T-helper 1 cell (primary cell): ENCODE measurements at regions not wholly inside any gene's neighbourhood (a gene's known extent, or its start where the extent isn't known, plus 50 kb on each side); places are given as distances from the start of the nearest gene placed in this dataset.

ENCODE experiments used
- DNase-seq, 5 donors: peaks; one replicate each; pipeline ENCODE4 v3.0.0-alpha.2; 2012 to 2020

- no peak for DNase-seq
Observed at GRCh38 chr2:129129087-129129486, 810.4 kb upstream of the HS6ST1 start.

- no peak for DNase-seq
Observed at GRCh38 chr2:129133692-129134641, 815.3 kb upstream of the HS6ST1 start.

GRCh38 chr2:129135017-129135416, 816.3 kb upstream of the HS6ST1 start:
- no peak for DNase-seq

- DNase-seq: no peak
Observed at GRCh38 chr2:129139380-129139779, 820.7 kb upstream of the HS6ST1 start.

- no peak for DNase-seq
Observed at GRCh38 chr2:129142465-129142864, 823.8 kb upstream of the HS6ST1 start.

- no peak for DNase-seq
Observed at GRCh38 chr2:129144082-129144791, 825.6 kb upstream of the HS6ST1 start.

- no peak for DNase-seq
Observed at GRCh38 chr2:129152514-129152913, 827.0 kb upstream of the RAB6C start.

GRCh38 chr2:129160879-129161278, 818.6 kb upstream of the RAB6C start:
- DNase-seq: no peak

GRCh38 chr2:129164220-129164949, 815.1 kb upstream of the RAB6C start:
- no peak for DNase-seq

- no peak for DNase-seq
Observed at GRCh38 chr2:129165006-129165405, 814.5 kb upstream of the RAB6C start.

- no peak for DNase-seq
Observed at GRCh38 chr2:129167456-129167855, 812.0 kb upstream of the RAB6C start.

- DNase-seq: no peak
Observed at GRCh38 chr2:129170570-129170969, 808.9 kb upstream of the RAB6C start.

GRCh38 chr2:129174143-129174542, 805.3 kb upstream of the RAB6C start:
- no peak for DNase-seq

- DNase-seq: no peak
Observed at GRCh38 chr2:129175051-129175450, 804.4 kb upstream of the RAB6C start.

GRCh38 chr2:129176375-129176774, 803.1 kb upstream of the RAB6C start:
- DNase-seq: no peak

GRCh38 chr2:129178356-129178755, 801.1 kb upstream of the RAB6C start:
- no peak for DNase-seq

GRCh38 chr2:129179199-129179598, 800.3 kb upstream of the RAB6C start:
- no peak for DNase-seq

- no peak for DNase-seq
Observed at GRCh38 chr2:129180124-129180716, 799.2 kb upstream of the RAB6C start.

GRCh38 chr2:129181433-129181832, 798.0 kb upstream of the RAB6C start:
- no peak for DNase-seq

GRCh38 chr2:129181963-129182362, 797.5 kb upstream of the RAB6C start:
- no peak for DNase-seq

GRCh38 chr2:129187343-129187742, 792.1 kb upstream of the RAB6C start:
- DNase-seq: no peak

GRCh38 chr2:129188451-129188850, 791.0 kb upstream of the RAB6C start:
- DNase-seq: no peak
